RWPE1 (cell line): ENCODE measurements at regions not wholly inside any gene's neighbourhood (a gene's known extent, or its start where the extent isn't known, plus 50 kb on each side); places are given as distances from the start of the nearest gene placed in this dataset.
"Not testable (repeated sequence)": the region's sequence is repeated elsewhere in the genome, so short reads cannot be mapped to it uniquely, and the experiment has no call there.

Experiments
- CTCF ChIA-PET: fragments of 350-600 bp; sonication (Branson Sonifier 250); formaldehyde crosslinking; extraction: SDS; loops from one replicate; lab custom pipeline; 2021; lab: Yijun Ruan, JAX
- POLR2A ChIA-PET: fragments of 400-600 bp; formaldehyde crosslinking; extraction: SDS; loops from one replicate; lab custom pipeline; 2020; ENCODE audit warnings: antibody characterized with exemption; ENCODE audit not compliant: low non-redundant PET; lab: Yijun Ruan, JAX
- DNase-seq: peaks from one replicate; pipeline ENCODE4 v3.0.0; 2012; ENCODE audit warnings: low spot score
- H3K27ac ChIP-seq: fragments of 450-650 bp; 2 replicates; pipeline ENCODE4 v1.5.1; 2017
- TF ChIP-seq, protein P1 (sequence below): fragments of 450-650 bp; conservative IDR thresholded peaks from 2 replicates; pipeline ENCODE4 v1.5.1; 2017; ENCODE audit warnings: low read depth, mild to moderate bottlenecking

GRCh38 chrX:8048466-8048865 is 121.3 kb upstream of the PNPLA4 start:
- POLR2A ChIA-PET, result no interaction called here
- DNase-seq, result no peak
- CTCF ChIA-PET, result no interaction called here
- TF ChIP-seq, protein P1, sequence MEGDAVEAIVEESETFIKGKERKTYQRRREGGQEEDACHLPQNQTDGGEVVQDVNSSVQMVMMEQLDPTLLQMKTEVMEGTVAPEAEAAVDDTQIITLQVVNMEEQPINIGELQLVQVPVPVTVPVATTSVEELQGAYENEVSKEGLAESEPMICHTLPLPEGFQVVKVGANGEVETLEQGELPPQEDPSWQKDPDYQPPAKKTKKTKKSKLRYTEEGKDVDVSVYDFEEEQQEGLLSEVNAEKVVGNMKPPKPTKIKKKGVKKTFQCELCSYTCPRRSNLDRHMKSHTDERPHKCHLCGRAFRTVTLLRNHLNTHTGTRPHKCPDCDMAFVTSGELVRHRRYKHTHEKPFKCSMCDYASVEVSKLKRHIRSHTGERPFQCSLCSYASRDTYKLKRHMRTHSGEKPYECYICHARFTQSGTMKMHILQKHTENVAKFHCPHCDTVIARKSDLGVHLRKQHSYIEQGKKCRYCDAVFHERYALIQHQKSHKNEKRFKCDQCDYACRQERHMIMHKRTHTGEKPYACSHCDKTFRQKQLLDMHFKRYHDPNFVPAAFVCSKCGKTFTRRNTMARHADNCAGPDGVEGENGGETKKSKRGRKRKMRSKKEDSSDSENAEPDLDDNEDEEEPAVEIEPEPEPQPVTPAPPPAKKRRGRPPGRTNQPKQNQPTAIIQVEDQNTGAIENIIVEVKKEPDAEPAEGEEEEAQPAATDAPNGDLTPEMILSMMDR, result no peak
- no peak overlapping the region for H3K27ac ChIP-seq

DNA sequence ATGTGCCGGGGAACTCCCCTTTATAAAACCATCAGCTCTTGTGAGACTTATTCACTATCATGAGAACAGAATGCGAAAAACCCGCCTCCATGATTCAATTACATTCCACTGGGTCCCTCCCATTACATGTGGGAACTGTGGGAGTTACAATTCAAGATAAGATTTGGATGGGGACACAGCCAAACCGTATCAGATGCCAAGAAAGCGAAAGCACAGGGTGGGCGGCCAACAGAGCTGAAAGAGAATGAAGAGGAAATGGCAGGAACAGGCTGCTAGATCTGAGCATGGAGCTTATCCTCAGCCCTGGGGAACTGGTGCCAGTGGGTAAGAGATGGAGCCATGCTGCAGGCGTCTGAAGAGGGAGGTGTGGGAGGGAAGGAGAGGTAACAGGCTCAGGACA is 117.7 kb upstream of the PNPLA4 start:
- POLR2A ChIA-PET, result no interaction called here
- H3K27ac ChIP-seq, result no peak overlapping the region
- TF ChIP-seq, protein P1, result no peak
- DNase-seq, result no peak
- CTCF ChIA-PET, result no interaction called here

GRCh38 chrX:8043546-8043945 is 116.3 kb upstream of the PNPLA4 start:
- DNase-seq, result no peak
- TF ChIP-seq, protein P1, result no peak
- CTCF ChIA-PET, result no interaction called here
- POLR2A ChIA-PET, result no interaction called here
- no peak overlapping the region for H3K27ac ChIP-seq

DNA sequence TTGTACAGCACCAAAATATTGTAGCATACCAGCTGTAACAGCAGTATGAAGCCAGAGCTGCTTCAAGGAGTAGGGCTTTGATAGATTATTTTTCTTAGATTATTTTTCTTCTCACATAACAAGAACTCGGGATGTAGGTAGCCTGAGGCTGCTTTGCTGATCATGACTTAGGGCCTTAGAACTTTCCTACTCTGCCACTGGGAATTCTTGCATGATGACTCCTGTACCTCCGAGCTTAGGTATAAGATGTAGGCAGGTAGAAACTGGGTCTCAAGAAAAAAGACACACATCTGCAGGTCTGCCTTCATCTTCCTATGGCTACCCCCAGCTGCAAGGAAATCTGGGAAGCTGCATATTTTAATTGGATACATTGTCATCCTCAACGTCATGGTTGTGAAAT is 115.9 kb upstream of the PNPLA4 start:
- CTCF ChIA-PET, result no interaction called here
- DNase-seq, result peak; percentile 19
- POLR2A ChIA-PET, result no interaction called here
- TF ChIP-seq, protein P1, result no peak
- H3K27ac ChIP-seq, result no peak overlapping the region

DNA sequence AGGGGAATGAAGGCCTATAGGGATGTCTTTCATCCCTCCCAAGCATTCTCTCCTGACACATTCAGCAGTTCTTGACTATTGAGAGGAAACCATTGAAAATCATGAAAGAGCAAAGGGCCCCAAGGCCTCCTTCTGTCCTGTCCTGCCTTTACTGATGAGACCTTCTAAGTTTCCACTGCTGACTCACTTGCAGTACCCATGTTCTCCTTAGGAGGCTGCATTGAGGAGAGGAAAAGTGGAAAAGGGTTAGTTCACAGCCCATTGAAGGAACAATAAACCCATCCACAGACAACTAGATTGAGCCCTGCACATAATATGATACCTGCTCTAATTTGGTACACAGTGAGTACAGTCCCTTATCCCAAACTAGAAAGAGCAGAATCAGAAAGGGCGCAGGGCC is 115.1 kb upstream of the PNPLA4 start:
- TF ChIP-seq, protein P1, result no peak
- H3K27ac ChIP-seq, result no peak overlapping the region
- CTCF ChIA-PET, result interaction anchor here (0.6 kb wide), 1 partner anchor 26 kb away, joined by 3 read pairs; no protein-coding TSS in a partner anchor
- no peak for DNase-seq
- POLR2A ChIA-PET, result no interaction called here

DNA sequence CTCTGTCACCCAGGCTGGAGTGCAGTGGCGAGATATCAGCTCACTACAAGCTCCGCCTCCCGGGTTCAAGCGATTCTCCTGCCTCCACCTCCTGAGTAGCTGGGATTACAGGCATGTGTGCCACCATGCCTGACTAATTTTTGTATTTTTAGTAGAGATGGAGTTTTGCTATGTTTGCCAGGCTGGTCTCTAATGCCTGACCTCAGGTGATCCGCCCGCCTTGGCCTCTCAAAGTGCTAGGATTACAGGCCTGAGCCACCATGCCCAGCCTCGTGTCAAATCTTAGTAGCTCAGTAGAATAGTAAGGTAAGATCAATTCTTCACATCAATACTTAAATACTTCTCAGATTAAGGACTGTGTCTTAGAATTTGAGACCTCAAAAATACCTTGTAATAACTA is 112.5 kb upstream of the PNPLA4 start:
- CTCF ChIA-PET, H3K27ac ChIP-seq, POLR2A ChIA-PET, DNase-seq: not testable (repeated sequence)

GRCh38 chrX:8037593-8038348 is 110.6 kb upstream of the PNPLA4 start:
- TF ChIP-seq, protein P1, result no peak
- no peak overlapping the region for H3K27ac ChIP-seq
- CTCF ChIA-PET, result no interaction called here

More at GRCh38 chrX:8037593-8038348, 110.6 kb upstream of the PNPLA4 start:
- POLR2A ChIA-PET, result no interaction called here
- DNase-seq, result no peak
